ENCODE measurements at regions not wholly inside any gene's neighbourhood (a gene's known extent, or its start where the extent isn't known, plus 50 kb on each side); places are given as distances from the start of the nearest gene placed in this dataset.

- Histone ChIP-seq H3F3A (ENCODE audit: insufficient read depth, low read length) (no peaks in the 10 kb centered on the region), H3K79me2 (ENCODE audit: insufficient read depth, low read length) (no peaks in the 10 kb centered on the region), H3K9me2 (ENCODE audit: low read depth, low read length) (no peaks in the 10 kb centered on the region), H3K4me1 (ENCODE audit: insufficient read depth, low read length, severe bottlenecking) (no peaks in the 10 kb centered on the region), H3K4me3 (ENCODE audit: low read depth, low read length, poor library complexity, severe bottlenecking) (no peak overlapping the region), H2AFZ (ENCODE audit: low read length) (no peak overlapping the region), H3K27me3 (ENCODE audit: insufficient read depth, low read length) (no peaks in the 10 kb centered on the region), H3K9ac (ENCODE audit: low read length) (no peak overlapping the region), H3K36me3 (ENCODE audit: insufficient read depth, low read length) (no peaks in the 10 kb centered on the region), H3K4me2 (ENCODE audit: low read length) (no peak overlapping the region), H3K27ac (ENCODE audit: low read depth, low read length, poor library complexity, severe bottlenecking) (no peak overlapping the region), H4K20me1 (ENCODE audit: insufficient read depth, low read length) (no peaks in the 10 kb centered on the region), H3K9me3 (ENCODE audit: low read length) (no peaks in the 10 kb centered on the region)
- no peak for TF ChIP-seq EZH2 (IDR thresholded peaks at IDR 0.05; ENCODE audit: borderline replicate concordance, low read length)
- TF ChIP-seq, protein P1, sequence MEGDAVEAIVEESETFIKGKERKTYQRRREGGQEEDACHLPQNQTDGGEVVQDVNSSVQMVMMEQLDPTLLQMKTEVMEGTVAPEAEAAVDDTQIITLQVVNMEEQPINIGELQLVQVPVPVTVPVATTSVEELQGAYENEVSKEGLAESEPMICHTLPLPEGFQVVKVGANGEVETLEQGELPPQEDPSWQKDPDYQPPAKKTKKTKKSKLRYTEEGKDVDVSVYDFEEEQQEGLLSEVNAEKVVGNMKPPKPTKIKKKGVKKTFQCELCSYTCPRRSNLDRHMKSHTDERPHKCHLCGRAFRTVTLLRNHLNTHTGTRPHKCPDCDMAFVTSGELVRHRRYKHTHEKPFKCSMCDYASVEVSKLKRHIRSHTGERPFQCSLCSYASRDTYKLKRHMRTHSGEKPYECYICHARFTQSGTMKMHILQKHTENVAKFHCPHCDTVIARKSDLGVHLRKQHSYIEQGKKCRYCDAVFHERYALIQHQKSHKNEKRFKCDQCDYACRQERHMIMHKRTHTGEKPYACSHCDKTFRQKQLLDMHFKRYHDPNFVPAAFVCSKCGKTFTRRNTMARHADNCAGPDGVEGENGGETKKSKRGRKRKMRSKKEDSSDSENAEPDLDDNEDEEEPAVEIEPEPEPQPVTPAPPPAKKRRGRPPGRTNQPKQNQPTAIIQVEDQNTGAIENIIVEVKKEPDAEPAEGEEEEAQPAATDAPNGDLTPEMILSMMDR (IDR thresholded peaks at IDR 0.05; ENCODE audit: low read length): no peak
Observed at GRCh38 chr7:9120331-9120730, 686.9 kb downstream of the NXPH1 start.

DNA sequence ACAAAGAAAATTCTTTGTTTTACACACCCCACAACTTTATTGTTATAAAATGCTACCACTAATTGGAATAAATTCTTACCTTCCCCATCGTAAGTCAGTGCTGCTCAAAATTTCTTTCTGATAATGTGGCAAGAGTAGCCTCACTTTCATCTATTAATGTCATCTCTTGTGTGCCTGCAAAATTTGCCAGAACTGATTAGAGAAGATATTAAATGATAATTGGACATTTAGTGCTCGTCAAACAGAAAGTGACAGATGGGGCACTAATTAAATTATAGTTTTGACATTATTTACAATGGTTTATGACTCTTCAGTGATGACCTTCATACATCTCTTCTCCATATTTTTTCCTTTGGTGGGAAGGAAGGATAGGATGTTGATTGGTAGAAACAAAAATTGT is 690.9 kb downstream of the NXPH1 start:
- no peak overlapping the region for H3K27ac ChIP-seq (ENCODE audit: low read depth, low read length, poor library complexity, severe bottlenecking)
- no peak for TF ChIP-seq EZH2 (IDR thresholded peaks at IDR 0.05; ENCODE audit: borderline replicate concordance, low read length)
- TF ChIP-seq, protein P1 (IDR thresholded peaks at IDR 0.05; ENCODE audit: low read length): no peak
- no peak overlapping the region for H3K9ac ChIP-seq (ENCODE audit: low read length)
- no peak overlapping the region for H3K4me3 ChIP-seq (ENCODE audit: low read depth, low read length, poor library complexity, severe bottlenecking)
- H3K4me2 ChIP-seq (ENCODE audit: low read length): no peak overlapping the region
- H3K4me1 ChIP-seq (ENCODE audit: insufficient read depth, low read length, severe bottlenecking): no peaks in the 10 kb centered on the region
- H2AFZ ChIP-seq (ENCODE audit: low read length): no peak overlapping the region
- H3K9me2 ChIP-seq (ENCODE audit: low read depth, low read length): no peaks in the 10 kb centered on the region
- no peaks in the 10 kb centered on the region for H3K9me3 ChIP-seq (ENCODE audit: low read length)
- H3F3A ChIP-seq (ENCODE audit: insufficient read depth, low read length): no peaks in the 10 kb centered on the region
- H3K79me2 ChIP-seq (ENCODE audit: insufficient read depth, low read length): no peaks in the 10 kb centered on the region
- no peaks in the 10 kb centered on the region for H4K20me1 ChIP-seq (ENCODE audit: insufficient read depth, low read length)
- H3K36me3 ChIP-seq (ENCODE audit: insufficient read depth, low read length): no peaks in the 10 kb centered on the region
- no peaks in the 10 kb centered on the region for H3K27me3 ChIP-seq (ENCODE audit: insufficient read depth, low read length)

DNA sequence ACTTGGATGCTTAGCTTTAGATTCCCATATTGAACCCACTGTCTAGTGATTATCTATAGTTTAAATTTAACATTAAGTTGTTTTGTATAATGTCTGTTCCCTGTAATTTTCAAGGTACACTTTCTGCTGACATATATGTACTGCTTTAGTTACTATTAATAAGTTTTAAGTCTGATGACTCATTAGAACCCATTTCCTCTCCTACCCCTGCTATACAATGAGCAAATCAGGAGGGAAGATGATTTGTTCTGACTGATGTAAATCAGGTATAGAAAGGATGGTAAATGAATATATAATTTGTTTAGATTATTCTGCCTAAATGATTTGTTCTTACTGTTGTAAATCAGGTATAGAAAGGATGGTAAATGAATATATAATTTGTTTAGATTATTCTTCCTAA is 691.8 kb downstream of the NXPH1 start:
- no peak overlapping the region for H3K27ac ChIP-seq (ENCODE audit: low read depth, low read length, poor library complexity, severe bottlenecking)
- no peaks in the 10 kb centered on the region for H4K20me1 ChIP-seq (ENCODE audit: insufficient read depth, low read length)
- no peak overlapping the region for H3K9ac ChIP-seq (ENCODE audit: low read length)
- no peaks in the 10 kb centered on the region for H3K36me3 ChIP-seq (ENCODE audit: insufficient read depth, low read length)
- no peak overlapping the region for H3K4me2 ChIP-seq (ENCODE audit: low read length)
- no peaks in the 10 kb centered on the region for H3K79me2 ChIP-seq (ENCODE audit: insufficient read depth, low read length)
- TF ChIP-seq, protein P1 (IDR thresholded peaks at IDR 0.05; ENCODE audit: low read length): no peak
- TF ChIP-seq EZH2 (IDR thresholded peaks at IDR 0.05; ENCODE audit: borderline replicate concordance, low read length): no peak
- H3K4me1 ChIP-seq (ENCODE audit: insufficient read depth, low read length, severe bottlenecking): no peaks in the 10 kb centered on the region
- no peaks in the 10 kb centered on the region for H3K9me2 ChIP-seq (ENCODE audit: low read depth, low read length)
- H2AFZ ChIP-seq (ENCODE audit: low read length): no peak overlapping the region
- no peaks in the 10 kb centered on the region for H3F3A ChIP-seq (ENCODE audit: insufficient read depth, low read length)
- H3K9me3 ChIP-seq (ENCODE audit: low read length): no peaks in the 10 kb centered on the region
- no peaks in the 10 kb centered on the region for H3K27me3 ChIP-seq (ENCODE audit: insufficient read depth, low read length)
- no peak overlapping the region for H3K4me3 ChIP-seq (ENCODE audit: low read depth, low read length, poor library complexity, severe bottlenecking)

Data from OCI-LY1 (cell line).